ENCODE measurements at regions not wholly inside any gene's neighbourhood (a gene's known extent, or its start where the extent isn't known, plus 50 kb on each side); places are given as distances from the start of the nearest gene placed in this dataset.
"Not testable (repeated sequence)": the region's sequence is repeated elsewhere in the genome, so short reads cannot be mapped to it uniquely, and the experiment has no call there.

GRCh38 chr21:35190201-35190701 is 141.1 kb upstream of the RUNX1 start:
- H3K27ac ChIP-seq (ENCODE audit: low read depth, low read length), result no peak overlapping the region
- 83 to 90% (median 88%) methylated on average over 5 of the region's 5 CpGs for WGBS, 3 donors

GRCh38 chr21:35189077-35189863 is 140.2 kb upstream of the RUNX1 start:
- WGBS, 3 donors, result 21 to 50% (median 44%) methylated on average over 8 of the region's 8 CpGs
- no peak overlapping the region for H3K27ac ChIP-seq (ENCODE audit: low read depth, low read length)

GRCh38 chr21:35183389-35183788 is 134.3 kb upstream of the RUNX1 start:
- 77 to 91% (median 88%) methylated on average over 2 of the region's 2 CpGs for WGBS, 3 donors
- not testable (repeated sequence) for H3K27ac ChIP-seq (ENCODE audit: low read depth, low read length)

GRCh38 chr21:35179990-35180540 is 131.0 kb upstream of the RUNX1 start:
- 44 to 84% (median 81%) methylated on average over 1 of the region's 1 CpG for WGBS, 3 donors

GRCh38 chr21:35178827-35179226 is 129.7 kb upstream of the RUNX1 start:
- H3K27ac ChIP-seq (ENCODE audit: low read depth, low read length), result no peak overlapping the region
- WGBS, 3 donors, result 87 to 95% (median 88%) methylated on average over 1 of the region's 1 CpG

More at GRCh38 chr21:35179990-35180540, 131.0 kb upstream of the RUNX1 start:
- H3K27ac ChIP-seq (ENCODE audit: low read depth, low read length), result no peak overlapping the region

GRCh38 chr21:35178098-35178497 is 129.0 kb upstream of the RUNX1 start:
- no peak overlapping the region for H3K27ac ChIP-seq (ENCODE audit: low read depth, low read length)
- 84 to 86% (median 84%) methylated on average over 4 of the region's 4 CpGs for WGBS, 3 donors

GRCh38 chr21:35172231-35172630 is 123.1 kb upstream of the RUNX1 start:
- 43 to 59% (median 50%) methylated on average over 2 of the region's 2 CpGs for WGBS, 3 donors
- no peak overlapping the region for H3K27ac ChIP-seq (ENCODE audit: low read depth, low read length)

GRCh38 chr21:35171385-35171784 is 122.3 kb upstream of the RUNX1 start:
- H3K27ac ChIP-seq (ENCODE audit: low read depth, low read length), result no peak overlapping the region
- 67 to 82% (median 80%) methylated on average over 5 of the region's 5 CpGs for WGBS, 3 donors

- 88 to 90% (median 90%) methylated on average over 4 of the region's 4 CpGs for WGBS, 3 donors
- H3K27ac ChIP-seq (ENCODE audit: low read depth, low read length), result no peak overlapping the region
These were observed 121.7 kb upstream of the RUNX1 start for GRCh38 chr21:35170818-35171217.

GRCh38 chr21:35170244-35170643 is 121.1 kb upstream of the RUNX1 start:
- 72 to 88% (median 83%) methylated on average over 1 of the region's 1 CpG for WGBS, 3 donors
- H3K27ac ChIP-seq (ENCODE audit: low read depth, low read length), result no peak overlapping the region

- WGBS, 3 donors, result 46 to 84% (median 72%) methylated on average over 1 of the region's 1 CpG
- H3K27ac ChIP-seq (ENCODE audit: low read depth, low read length), result no peak overlapping the region
These were observed 120.5 kb upstream of the RUNX1 start for GRCh38 chr21:35169574-35169973.

GRCh38 chr21:35168735-35169134 is 119.6 kb upstream of the RUNX1 start:
- H3K27ac ChIP-seq (ENCODE audit: low read depth, low read length), result no peak overlapping the region
- WGBS, 3 donors, result 55 to 74% (median 70%) methylated on average over 4 of the region's 4 CpGs

GRCh38 chr21:35164971-35165483 is 115.9 kb upstream of the RUNX1 start:
- 77 to 90% (median 85%) methylated on average over 3 of the region's 3 CpGs for WGBS, 3 donors
- H3K27ac ChIP-seq (ENCODE audit: low read depth, low read length), result no peak overlapping the region

- WGBS, 3 donors, result 86 to 94% (median 93%) methylated on average over 4 of the region's 4 CpGs
- H3K27ac ChIP-seq (ENCODE audit: low read depth, low read length), result no peak overlapping the region
These were observed 115.3 kb upstream of the RUNX1 start for GRCh38 chr21:35164380-35164779.

GRCh38 chr21:35163411-35163810 is 114.3 kb upstream of the RUNX1 start:
- 57 to 89% (median 82%) methylated on average over 3 of the region's 3 CpGs for WGBS, 3 donors
- no peak overlapping the region for H3K27ac ChIP-seq (ENCODE audit: low read depth, low read length)

- H3K27ac ChIP-seq (ENCODE audit: low read depth, low read length), result no peak overlapping the region
- WGBS, 3 donors, result 66 to 90% (median 80%) methylated on average over 3 of the region's 3 CpGs
These were observed 113.7 kb upstream of the RUNX1 start for GRCh38 chr21:35162831-35163230.

GRCh38 chr21:35159881-35160280 is 110.8 kb upstream of the RUNX1 start:
- H3K27ac ChIP-seq (ENCODE audit: low read depth, low read length), result no peak overlapping the region
- 59 to 75% (median 75%) methylated on average over 4 of the region's 4 CpGs for WGBS, 3 donors

- WGBS, 3 donors, result 84 to 92% (median 86%) methylated on average over 1 of the region's 1 CpG
These were observed 108.3 kb upstream of the RUNX1 start for GRCh38 chr21:35157374-35157773.

More at GRCh38 chr21:35157374-35157773, 108.3 kb upstream of the RUNX1 start:
- not testable (repeated sequence) for H3K27ac ChIP-seq (ENCODE audit: low read depth, low read length)
